ENCODE measurements at regions not wholly inside any gene's neighbourhood (a gene's known extent, or its start where the extent isn't known, plus 50 kb on each side); places are given as distances from the start of the nearest gene placed in this dataset.
"Not testable (repeated sequence)": the region's sequence is repeated elsewhere in the genome, so short reads cannot be mapped to it uniquely, and the experiment has no call there.

DNA sequence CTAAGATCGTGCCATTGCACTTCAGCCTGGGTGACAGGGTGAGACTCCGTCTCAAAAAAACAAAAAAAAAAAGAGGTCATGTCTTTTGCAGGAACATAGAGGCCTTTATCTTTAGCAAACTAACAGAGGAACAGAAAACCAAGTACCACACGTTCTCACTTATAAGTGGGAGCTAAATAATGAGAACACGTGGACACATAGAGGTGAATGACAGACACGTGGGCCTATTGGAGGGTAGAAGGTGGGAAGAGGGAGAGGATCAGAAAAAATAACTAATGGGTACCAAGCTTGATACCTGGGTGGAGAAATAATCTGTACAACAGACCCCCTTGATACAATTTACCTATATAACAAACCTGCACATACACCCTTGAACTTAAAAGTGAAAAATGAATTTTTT, 401.4 kb upstream of the NAALADL2 start:
- DNase-seq (ENCODE audit: low read depth), result no peak

DNA sequence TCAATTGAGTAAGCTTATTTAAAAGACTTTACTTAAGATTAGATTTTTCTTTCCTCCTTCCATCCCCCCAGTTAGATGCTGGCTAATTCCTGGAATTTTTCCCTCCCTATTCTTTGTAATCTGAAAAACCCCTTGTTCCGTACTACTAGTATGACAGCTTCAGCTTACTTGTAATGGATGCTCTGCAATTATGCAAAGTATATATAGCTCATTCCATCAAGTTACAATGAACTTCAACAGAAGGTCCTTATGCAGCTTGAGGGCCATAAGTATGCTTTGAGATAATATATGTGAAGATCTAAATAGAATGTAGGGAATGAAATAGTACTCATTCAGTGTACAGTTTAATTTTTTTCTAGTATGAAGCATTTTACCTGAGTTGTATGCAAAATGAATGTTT, 398.3 kb upstream of the NAALADL2 start:
- no peak for DNase-seq (ENCODE audit: low read depth)

DNA sequence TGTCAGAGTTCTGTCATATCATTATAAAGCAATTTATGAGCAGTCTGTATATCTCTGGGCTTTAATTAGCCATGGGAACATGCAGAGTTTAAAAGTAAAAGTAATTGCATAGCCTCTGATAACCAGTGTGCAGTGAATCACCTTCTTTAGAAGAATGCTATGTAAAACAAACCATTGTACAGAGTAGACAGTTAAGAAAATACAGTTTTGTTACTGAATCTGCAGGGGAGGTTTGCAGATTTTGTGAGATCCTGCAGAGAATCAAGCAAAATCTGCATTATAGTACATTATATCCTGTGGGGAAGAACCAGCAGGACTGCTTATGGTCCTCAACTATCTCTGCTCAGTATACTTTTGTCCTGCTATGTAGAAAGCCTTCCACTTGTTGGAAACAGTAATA, 396.2 kb upstream of the NAALADL2 start:
- no peak for DNase-seq (ENCODE audit: low read depth)

DNA sequence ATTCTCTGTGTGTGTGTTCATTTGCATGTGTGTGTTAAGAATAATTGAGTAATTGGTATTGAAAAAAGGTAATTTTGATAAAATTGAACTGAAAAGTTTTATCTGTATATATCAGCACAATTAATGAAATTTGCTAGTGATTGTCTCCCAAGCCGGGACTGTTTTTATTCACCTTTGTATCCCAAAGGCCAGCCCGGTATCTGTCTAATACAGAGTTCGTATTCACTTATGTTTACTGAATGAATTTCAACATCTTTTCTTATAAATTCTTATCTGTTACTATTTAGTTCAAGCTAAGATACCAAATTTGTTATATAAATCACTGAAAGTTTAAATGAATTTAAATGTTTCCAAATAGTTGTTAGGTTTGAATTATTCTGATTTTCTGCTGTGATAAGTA, 394.0 kb upstream of the NAALADL2 start:
- DNase-seq (ENCODE audit: low read depth), result no peak

DNA sequence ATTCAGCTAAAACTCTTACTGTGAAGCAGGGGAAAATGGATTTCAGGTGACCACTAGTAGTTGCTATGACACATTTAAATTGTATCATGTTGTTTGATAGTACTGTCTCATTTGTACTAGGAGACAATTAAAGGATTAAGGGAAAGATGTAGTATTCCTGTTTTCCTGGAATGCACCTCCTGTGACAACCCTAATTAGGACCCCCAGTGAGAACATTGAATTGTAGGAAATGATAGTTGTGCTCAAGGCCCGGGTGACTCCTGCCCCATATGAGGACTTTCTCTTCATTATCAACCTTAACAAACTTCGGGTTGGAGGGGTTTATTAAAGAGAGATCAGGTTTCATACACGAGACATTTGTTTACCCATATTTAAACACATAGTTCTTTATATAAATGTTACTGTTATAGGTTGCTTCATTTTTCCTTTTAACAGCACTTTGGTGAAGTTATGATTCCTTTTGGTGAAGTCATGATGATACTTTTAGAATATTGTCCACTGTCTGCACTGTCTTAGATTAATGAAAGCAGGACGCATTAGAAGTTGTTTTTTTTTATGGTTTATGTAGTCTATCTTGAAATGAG, 392.6 kb upstream of the NAALADL2 start:
- no peak for DNase-seq (ENCODE audit: low read depth)

DNA sequence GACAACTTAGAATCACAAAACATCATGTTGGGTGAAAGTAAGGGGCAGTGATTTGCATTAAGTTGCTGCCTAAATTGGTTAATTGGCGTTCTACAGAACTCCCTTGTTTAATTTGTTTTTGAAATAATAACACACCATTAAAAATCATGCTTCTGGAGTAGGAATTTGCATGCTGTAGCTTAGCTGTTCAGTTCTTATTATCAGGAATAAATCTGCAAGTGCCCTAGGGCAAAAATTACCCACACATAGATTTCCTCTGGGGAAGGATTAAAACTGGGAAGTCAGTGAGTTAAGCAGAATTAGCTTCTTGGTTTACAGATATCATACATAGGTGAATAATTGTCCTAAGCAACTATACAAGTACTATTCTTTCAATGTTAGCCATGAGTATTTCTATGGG, 381.6 kb upstream of the NAALADL2 start:
- DNase-seq (ENCODE audit: low read depth), result no peak

DNA sequence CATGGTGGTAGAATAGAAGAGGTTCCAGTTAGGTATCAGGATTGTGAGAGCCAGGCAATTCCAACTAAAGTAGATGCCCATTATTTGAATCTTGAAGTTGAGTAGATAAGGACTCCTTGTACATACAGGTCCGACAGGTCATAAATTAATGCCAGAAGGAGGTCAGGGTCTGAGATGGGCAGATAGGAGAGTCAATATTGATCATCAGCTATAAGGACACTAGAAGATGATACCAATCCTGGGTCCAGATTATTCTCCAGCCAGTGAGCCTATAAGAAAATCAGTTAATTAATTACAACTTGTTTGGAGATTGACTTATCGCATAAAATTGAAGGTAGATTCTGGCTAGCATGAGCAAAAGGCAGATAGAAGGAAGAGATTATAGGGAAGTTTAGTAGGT, 378.4 kb upstream of the NAALADL2 start:
- no peak for DNase-seq (ENCODE audit: low read depth)

DNA sequence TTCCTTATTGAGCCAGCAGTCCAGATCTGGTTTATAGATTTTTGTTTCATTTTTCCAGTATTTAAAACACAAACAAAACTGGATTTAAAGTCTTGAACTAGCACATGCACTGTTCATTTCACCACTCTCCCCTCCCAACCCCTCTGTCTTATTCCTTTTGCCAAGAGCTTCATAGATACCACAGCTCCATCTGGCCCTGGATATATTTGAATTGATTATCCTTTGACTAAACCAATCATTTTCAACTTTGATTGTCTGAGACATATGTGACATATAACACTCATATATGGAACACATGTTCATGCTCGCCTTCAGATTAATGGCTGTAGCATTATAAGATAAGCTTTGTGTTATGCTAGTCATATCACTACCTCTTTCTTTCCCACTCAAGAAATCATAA, 376.6 kb upstream of the NAALADL2 start:
- no peak for DNase-seq (ENCODE audit: low read depth)

DNA sequence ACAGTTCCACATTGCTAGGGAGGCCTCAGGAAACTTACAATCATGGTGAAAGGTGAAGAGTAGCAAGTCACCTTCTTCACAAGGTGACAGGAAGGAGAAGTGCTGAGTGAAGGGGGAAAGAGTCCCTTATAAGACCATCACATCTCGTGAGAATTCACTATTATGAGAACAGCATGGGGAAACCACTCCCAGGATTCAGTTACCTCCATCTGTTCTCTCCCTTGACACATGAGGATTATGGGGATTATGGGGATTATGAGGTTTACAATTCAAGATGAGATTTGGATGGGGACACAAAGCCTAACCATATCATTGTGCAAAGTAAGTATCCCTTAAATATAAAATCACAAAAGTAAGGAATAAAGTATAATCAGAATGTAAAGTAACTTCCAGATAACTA, 375.9 kb upstream of the NAALADL2 start:
- DNase-seq (ENCODE audit: low read depth), result no peak

DNA sequence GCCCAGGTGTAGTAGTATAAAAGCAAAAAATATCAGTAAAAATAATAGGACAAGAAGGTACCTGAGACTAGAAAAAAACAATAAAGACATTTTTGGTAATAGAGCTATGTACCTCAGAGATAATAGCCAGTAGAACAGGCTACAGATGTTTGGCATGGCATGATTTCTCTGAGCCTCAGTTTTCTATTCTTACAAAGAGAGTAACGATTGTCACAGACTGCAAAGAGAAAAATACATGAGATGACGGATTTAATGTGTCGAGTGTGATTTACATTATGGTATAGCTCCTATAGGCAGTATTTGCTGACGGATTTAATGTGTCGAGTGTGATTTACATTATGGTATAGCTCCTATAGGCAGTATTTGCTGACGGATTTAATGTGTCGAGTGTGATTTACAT, 375.3 kb upstream of the NAALADL2 start:
- not testable (repeated sequence) for DNase-seq (ENCODE audit: low read depth)

DNA sequence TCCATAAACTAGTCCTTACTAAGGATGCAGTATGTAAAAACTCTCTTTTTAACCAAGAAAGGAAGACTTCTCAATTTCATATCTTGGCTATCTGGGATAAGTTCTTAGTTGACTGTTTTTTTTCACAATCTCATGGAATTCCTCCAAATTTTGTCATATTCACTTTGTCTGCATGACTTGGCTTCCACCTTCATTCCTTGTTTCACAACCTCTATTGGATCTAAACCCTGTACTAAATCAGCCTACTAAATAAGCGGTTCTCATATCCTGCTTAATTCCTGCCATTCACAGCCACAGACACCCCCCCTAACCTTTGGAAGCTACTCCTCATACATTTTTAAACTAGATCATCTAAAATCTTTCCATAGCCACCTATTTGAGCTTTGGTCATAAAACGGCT, 370.6 kb upstream of the NAALADL2 start:
- no peak for DNase-seq (ENCODE audit: low read depth)

DNA sequence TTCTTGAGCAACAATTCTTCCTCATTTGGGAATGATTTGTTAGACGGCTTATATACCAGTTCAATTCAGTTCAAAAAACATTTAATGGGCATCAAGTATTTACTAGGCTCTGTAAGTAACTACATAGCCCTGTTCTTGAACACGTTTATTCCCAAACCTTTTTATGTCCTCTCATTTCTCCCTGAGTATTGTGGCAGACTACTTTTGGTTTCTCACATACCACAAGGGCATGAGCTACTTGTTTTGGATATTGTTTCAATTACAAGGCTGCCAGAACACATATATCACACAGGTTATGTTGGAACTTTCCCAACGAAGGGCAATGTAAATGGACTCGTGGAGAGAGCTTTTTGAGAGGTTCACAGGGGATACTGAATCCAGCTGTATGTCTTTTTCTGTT, 363.8 kb upstream of the NAALADL2 start:
- no peak for DNase-seq (ENCODE audit: low read depth)

DNA sequence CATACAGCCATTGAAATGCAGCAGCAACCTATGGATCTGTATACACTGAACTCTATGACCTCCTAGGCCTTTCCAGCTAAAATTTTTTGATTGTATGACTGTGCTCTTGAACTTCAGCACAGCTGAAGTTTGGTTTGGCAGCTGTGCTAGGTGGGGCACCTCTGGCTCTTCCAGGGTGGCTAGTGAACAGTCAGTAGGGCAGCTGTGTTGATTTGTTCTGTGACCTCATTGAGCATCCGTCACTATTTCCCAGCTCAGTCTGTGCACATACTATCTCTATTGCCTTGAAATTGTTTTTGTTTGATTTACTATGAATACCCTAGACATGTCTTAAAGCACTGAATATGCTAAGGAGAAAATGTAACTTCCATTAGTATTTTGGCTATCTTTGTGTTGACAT, 363.2 kb upstream of the NAALADL2 start:
- DNase-seq (ENCODE audit: low read depth), result no peak

DNA sequence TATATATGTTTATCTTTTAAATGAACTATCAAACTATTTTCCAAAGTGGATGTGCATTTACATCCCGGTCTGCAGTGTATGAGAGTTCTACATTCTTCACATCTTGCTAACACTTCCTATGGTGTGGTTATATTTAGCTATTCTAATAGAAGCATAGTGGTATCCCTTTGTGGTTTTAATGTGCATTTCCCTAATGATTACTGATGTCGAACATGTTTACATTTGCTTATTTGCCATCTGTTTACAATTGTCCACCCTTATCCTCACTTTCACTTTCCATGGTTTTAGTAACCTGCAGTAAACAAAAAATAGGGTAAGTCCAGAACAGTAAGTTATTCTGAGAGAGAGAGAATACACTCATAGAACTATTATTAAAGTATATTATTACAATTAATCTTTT, 360.5 kb upstream of the NAALADL2 start:
- DNase-seq (ENCODE audit: low read depth), result no peak

DNA sequence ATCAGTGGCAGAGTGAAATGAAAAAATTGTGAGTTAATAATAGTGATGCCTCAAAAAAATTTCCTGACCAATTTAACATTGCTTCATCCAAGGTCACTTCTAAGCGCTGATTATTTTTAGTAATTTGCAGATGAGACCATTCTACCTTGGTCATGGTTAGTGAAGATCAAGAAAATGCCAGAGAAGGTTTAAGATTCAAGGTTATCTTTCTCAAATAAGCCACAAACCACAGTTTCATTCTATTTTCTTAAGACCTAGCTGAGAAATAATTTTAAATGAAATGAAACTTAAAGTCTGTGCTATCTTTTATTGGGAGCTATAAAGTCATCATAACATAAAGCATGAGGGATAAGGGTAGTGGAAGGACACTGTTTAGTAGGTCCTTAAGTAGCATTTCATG, 353.9 kb upstream of the NAALADL2 start:
- DNase-seq (ENCODE audit: low read depth), result no peak

DNA sequence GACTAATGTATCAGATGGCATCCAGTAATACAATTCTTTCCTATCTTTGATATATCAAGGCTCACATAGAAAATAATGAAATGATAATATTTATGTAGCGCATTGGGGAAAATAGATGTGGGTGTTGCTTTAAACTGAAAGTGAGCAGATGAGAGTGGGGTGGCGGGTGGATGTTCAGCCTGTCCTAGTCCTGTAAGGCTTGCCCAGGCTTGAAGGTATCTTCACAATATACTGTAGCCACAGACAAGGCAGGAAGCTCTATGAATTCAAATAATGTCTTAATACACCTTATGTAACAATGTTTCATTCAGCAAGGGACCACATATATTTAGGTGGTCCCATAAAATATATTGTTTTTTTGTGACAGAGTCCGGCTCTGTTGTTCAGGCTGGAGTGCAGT, 334.9 kb upstream of the NAALADL2 start:
- no peak for DNase-seq (ENCODE audit: low read depth)

DNA sequence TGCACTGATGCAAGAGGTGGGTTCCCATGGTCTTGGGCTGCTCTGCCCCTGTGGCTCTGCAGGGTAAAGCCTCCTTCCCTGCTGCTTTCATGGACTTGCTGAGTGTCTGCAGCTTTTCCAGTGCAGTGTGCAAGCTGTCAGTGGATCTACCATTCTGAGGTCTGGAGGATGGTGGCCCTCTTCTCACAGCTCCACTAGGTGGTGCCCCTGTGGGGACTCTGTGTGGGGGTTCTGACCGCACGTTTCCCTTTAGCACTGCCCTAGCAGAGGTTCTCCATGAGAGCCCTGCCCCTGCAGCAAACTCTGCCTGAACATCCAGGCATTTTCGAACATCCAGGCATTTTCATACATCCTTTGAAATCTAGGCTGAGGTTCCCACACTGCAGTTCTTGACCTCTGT, 329.8 kb upstream of the NAALADL2 start:
- no peak for DNase-seq (ENCODE audit: low read depth)

DNA sequence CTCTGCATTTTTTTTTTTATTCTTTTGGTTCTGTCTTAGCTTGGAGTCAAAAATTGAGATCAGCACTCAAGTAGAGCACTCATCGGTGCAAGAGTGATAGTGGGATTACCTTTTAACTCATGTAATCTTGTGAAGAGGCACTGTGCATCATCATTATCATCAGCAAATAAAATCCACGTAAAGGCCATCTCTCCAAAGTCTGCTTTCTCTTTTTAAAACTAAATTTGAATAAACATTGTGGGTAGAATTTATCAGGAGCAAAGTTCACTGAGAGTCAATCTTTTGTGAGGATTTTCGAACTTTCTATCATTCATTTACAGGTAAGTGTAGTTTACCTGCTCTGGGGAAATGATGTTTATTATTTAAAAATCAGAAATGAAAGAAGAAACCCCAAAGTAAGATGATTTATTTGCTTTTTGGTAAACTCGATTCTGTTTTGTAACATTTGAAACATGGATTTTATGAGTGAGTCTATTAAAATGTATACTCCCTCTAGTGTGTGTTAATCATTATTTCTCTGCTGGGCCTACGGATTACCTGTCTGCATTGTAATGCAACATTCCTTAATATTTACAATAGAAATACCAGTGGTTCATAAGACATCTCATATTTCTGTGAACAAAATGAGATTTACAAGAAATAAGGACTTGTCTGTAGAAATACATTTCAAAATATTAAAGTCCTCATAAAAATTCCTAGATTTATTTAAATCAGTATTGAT, 327.7 kb upstream of the NAALADL2 start:
- DNase-seq (ENCODE audit: low read depth), result no peak

DNA sequence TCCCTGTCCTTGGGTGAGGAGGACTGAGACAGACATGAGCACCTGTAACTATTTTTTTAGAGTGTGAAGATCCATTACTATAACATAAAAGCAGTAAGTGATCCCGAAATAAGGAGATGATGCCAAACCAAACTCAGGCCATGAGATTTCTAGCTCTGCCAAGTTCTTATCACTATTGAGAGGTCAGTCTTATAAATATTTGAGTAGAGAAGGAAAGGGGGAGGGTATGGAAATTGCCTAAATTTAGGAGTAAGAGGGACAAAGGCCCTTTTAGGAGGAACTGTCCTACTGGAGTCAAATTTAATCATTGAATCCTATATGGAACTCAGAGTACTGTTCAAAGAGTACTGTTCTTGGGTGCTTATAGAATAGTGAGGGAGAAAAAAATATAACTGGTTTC, 326.9 kb upstream of the NAALADL2 start:
- no peak for DNase-seq (ENCODE audit: low read depth)

DNA sequence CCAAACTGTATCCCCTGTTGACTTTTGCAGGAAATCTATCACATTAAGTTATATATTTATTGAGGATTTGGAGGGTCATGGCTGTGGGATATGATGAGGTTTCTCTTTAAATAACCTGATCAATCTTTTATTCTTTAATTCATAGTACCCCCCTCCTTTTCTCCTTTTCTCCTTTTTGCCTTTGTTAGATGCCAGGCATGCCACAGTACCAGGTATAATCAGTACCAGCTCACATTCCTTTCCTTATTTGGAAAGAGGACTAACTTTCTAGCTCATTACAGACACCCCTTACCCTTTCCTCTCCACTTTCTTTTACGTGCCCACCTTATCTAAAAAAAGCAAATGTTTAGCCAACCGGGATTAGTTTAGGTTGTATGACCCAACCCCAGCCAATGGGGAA, 326.4 kb upstream of the NAALADL2 start:
- DNase-seq (ENCODE audit: low read depth), result no peak

DNA sequence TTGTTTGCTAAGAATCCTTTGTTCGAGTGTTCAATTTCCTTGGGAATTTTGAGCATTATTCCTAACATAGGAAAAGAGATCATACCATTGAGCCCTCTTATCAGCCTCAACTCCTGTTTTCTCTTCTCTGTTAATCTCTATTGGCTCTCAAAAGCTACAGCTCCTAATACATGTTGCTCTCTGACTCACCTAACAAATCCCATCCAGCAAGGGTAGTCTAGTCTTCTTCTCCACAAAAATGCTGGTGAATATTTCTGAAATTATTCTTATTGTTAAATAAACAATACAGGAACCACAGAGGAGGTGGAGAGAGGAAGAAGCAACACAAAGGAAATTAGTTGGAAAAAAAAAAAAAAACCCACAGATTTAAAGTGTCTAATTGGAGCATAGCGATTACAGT, 325.8 kb upstream of the NAALADL2 start:
- no peak for DNase-seq (ENCODE audit: low read depth)

DNA sequence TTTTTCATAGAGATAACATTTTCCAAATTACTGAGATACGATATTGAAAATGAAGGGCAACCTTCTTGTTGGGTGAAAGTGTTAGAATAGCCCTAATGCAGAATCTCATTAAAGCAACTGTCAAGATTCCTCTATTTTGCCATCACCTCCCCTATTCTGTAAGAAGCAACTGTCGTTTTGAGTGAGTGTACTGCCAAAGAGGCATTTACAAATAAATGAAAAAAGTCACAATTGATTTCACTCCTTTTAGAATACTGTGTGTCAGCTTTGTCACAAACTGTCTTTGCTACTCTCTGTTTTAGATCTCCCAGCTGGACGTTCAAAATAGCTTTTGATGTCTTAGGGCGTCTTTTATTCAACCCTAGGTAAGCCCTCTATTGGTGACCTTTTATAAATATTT, 322.8 kb upstream of the NAALADL2 start:
- no peak for DNase-seq (ENCODE audit: low read depth)

DNA sequence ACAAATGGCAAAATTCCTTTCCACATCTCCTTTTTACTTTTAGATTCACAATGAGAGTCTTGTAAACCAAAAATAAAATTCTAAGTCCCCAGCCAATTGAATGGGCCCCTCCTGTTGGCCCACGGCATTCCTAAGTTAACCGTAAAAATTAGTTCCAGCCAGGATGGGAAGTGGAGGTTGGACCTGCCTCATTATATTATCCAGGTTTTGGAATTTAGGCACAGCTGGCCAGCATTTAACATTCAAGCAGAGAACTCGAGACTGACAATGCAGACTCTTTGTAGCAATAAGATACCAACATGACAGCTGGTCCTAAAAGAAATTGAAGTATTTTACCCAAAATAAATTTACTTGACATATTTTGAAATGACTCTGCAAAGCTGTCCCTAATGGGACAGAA, 321.0 kb upstream of the NAALADL2 start:
- DNase-seq (ENCODE audit: low read depth), result no peak
